KBM-7 (cell line): ENCODE measurements at regions not wholly inside any gene's neighbourhood (a gene's known extent, or its start where the extent isn't known, plus 50 kb on each side); places are given as distances from the start of the nearest gene placed in this dataset.
A peak's percentile ranks its signal among the peaks of the same experiment; 100 is the strongest.
"Not testable (repeated sequence)": the region's sequence is repeated elsewhere in the genome, so short reads cannot be mapped to it uniquely, and the experiment has no call there.

Source experiments
- DNase-seq: peaks from one replicate; pipeline ENCODE4 v3.0.0-alpha.2; 2015
- in situ Hi-C: fragments of 300-500 bp; cut with MboI; formaldehyde crosslinking; loops from 2 replicates; pipeline ENCODE4 v1.14.3; 2020; ENCODE audit warnings: low sequenced_read_pairs, low pct_unique_long_range_greater_than_20kb, mixed read lengths

GRCh38 chr2:139514951-139515350 is 734.8 kb upstream of the NXPH2 start:
- DNase-seq, result no peak

DNA sequence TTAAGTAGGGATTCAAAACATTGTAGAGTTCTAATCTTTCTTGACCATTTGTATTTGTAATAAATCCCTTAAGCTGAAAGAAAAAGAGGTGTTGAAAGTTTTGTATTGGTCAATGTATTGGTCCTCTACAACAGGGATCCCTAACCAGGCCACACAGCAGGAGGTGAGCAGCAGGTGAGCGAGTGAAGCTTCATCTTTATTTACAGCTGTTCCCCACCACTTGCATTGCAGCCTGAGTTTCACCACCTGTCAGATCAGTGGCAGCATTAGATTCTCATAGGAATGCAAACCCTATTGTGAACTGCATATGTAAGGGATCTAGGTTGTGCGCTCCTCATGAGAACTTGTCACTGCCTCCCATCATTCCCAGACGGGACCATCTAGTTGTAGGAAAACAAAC is 715.7 kb upstream of the NXPH2 start:
- in situ Hi-C loops, result no loop called here
- no peak for DNase-seq

More at GRCh38 chr2:139514951-139515350, 734.8 kb upstream of the NXPH2 start:
- in situ Hi-C loops, result no loop called here

GRCh38 chr2:139492131-139492680 is 712.0 kb upstream of the NXPH2 start:
- in situ Hi-C loops, result no loop called here
- DNase-seq, result no peak

DNA sequence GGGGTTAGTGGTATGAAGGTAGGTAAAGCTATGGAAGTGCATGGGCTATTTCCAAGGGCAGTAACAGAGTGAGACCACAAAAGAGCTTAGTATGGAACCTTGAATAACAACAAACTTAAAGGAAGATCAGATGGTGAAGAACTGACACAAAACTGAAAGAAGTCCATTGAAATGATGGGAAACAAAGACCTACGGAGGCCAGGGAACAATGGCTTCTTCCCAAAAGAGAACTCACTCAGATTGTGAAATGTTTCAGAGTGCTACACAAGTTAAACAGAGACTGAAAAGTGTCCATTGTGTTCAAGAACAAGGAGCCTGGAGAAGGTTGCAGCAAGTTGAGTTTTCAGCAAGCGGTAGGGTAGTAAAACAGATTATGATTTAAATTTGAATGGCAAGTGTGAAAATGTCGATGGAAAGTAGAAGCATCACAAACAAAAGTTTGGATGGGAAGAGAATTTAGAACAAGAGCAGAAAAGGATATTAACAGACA is 700.0 kb upstream of the NXPH2 start:
- in situ Hi-C loops, result no loop called here
- no peak for DNase-seq

GRCh38 chr2:139478165-139478914 is 698.1 kb upstream of the NXPH2 start:
- no peak for DNase-seq
- in situ Hi-C loops, result no loop called here

DNA sequence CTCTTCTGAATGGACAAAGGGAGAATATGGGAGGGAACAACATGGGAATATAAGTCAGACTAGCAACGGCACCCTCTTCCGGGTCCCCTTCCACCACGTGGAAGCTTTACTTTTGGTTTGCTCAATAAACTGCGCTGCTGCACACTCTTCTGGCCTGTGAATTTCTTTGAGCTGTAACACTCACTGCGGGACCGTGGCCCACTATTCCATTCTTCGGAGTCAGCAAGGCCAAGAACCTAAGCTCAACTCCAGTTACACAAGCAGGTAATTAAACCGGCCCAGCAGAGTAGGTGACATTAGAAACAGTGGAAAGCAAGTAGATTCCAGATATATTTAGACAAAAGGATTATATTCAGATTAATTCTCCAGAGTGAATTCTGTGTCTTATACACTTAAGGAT is 697.4 kb upstream of the NXPH2 start:
- in situ Hi-C loops, result no loop called here
- no peak for DNase-seq

- in situ Hi-C loops, result no loop called here
- no peak for DNase-seq
These were observed 689.8 kb upstream of the NXPH2 start for GRCh38 chr2:139469985-139470384.

- in situ Hi-C loops, result no loop called here
- no peak for DNase-seq
These were observed 685.6 kb upstream of the NXPH2 start for GRCh38 chr2:139465789-139466188.

DNA sequence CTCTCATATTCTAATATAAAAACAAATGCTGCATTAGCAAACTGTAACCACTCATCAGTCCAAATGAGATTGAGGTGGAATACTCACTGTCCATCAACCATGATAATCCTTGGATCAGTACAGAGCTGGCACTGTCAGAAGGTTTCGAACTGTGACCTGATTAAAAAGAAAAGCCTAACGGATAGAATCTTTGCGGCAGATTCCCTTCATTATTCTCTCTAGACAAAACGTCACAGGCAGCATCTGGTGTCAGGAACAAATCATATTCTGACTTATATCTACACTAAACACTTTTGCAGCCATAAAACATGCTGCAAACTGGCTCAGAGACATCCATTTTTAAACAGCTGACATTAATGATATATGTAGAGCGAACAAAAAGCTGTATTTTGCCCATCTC is 677.7 kb upstream of the NXPH2 start:
- no peak for DNase-seq
- in situ Hi-C loops, result no loop called here

GRCh38 chr2:139454251-139454650 is 674.1 kb upstream of the NXPH2 start:
- in situ Hi-C loops, result no loop called here
- DNase-seq, result no peak

GRCh38 chr2:139439100-139439499 is 658.9 kb upstream of the NXPH2 start:
- in situ Hi-C loops, result no loop called here

DNA sequence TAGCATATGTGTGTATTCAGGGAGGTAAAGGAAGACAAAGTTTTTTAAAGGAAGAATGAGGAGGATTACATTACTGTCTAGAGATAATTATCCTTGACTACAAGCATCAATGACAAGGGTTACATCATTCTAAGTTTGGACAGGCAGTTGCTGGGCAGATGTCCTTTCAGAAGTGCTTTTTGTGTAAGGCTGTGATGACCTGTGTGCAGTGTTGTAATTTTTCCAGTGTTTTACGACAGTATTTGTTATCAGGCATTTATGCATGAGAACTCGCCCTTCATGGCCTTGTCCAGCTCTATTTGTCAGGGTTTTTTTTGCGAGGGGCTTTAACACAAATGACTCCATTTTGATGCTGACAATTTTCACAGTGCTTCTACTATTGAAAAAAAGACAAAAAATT is 658.3 kb upstream of the NXPH2 start:
- DNase-seq, result no peak
- in situ Hi-C loops, result no loop called here

More at GRCh38 chr2:139439100-139439499, 658.9 kb upstream of the NXPH2 start:
- no peak for DNase-seq

DNA sequence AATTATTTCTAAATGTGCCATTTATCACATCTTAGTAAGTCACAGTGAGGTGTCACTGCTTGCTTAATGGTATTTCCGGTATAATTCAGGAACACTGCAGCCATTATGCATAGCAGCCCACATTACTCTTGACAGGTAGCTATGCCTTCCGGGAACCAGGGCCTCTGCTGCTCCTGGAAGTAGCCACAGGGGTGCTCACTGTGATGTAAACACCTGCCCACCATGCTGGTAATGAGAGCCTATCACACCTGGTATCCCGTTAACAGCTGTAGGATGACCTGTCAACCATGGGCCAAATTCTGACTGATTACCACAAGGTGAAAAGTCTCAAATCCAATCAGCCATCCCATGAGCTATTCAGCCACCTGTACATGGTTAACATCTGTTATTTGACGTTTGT is 647.0 kb upstream of the NXPH2 start:
- in situ Hi-C loops, result no loop called here
- no peak for DNase-seq

DNA sequence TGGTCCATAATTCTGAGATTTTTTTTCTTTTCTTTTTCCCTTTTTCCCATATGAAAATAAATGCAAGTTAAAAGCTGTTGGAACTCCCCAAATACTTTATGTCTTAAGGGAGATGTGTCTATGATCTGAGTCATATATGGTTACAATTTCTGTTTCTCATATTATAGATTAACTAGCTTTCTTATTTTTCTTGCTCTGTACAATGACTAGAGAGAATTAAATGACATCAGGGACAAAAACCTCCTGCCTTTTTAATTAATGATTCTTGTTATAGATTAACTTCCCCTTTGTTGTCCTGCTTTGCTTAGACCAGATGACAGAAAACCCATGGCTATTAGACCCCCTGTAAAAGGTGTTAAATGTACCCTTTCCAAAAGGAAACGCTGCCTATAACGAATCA is 643.9 kb upstream of the NXPH2 start:
- in situ Hi-C loops, result no loop called here
- no peak for DNase-seq

DNA sequence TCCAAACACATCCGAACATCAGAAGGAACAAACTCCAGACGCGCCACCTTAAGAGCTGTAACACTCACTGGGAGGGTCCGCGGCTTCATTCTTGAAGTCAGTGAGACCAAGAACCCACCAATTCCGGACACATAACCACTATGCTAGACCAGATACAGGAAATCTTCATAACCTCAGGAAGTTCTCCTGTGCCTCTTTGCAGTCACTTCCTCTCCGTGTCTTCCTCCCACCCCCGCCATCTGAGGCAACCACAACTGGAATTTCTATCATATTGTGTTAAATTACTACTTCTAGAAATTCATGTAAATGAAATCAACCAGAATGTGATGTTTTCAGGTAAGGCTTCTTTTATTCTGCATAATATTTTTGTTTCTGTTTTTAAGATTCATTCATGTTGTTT is 631.0 kb upstream of the NXPH2 start:
- DNase-seq, result peak; percentile 47

DNA sequence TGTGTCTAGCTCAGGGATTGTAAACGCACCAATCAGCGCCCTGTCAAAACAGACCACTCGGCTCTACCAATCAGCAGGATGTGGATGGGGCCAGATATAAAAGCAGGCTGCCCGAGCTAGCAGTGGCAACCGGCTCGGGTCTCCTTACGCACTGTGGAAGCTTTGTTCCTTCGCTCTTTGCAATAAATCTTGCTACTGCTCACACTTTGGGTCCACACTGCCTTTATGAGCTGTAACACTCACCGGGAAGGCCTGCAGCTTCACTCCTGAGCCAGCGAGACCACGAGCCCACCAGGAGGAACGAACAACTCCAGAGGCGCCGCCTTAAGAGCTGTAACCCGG is 630.6 kb upstream of the NXPH2 start:
- in situ Hi-C loops, DNase-seq: not testable (repeated sequence)

More for the DNA sequence above, 631.0 kb upstream of the NXPH2 start:
- in situ Hi-C loops, result no loop called here

DNA sequence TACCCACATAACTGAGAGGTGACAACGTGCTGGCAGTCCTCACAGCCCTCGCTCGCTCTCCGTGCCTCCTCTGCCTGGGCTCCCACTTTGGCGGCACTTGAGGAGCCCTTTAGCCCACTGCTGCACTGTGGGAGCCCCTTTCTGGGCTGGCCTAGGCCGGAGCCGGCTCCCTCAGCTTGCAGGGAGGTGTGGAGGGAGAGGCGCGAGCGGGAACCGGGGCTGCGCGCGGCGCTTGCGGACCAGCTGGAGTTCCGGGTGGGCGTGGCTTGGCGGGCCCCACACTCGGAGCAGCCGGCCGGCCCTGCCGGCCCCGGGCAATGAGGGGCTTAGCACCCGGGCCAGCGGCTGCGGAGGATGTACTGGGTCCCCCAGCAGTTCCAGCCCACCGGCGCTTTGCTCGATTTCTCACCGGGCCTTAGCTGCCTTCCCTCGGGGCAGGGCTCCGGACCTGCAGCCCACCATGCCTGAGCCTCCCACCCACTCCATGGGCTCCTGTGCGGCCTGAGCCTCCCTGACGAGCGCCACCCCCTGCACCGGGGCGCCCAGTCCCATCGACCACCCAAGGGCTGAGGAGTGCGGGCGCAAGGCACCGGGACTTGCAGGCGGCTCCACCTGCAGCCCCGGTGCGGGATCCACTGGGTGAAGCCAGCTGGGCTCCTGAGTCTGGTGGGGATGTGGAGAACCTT is 630.1 kb upstream of the NXPH2 start:
- DNase-seq, in situ Hi-C loops: not testable (repeated sequence)

GRCh38 chr2:139409212-139409611 is 629.0 kb upstream of the NXPH2 start:
- in situ Hi-C loops, result no loop called here
- no peak for DNase-seq

- DNase-seq, result no peak
- in situ Hi-C loops, result no loop called here
These were observed 623.8 kb upstream of the NXPH2 start for GRCh38 chr2:139403948-139404347.

DNA sequence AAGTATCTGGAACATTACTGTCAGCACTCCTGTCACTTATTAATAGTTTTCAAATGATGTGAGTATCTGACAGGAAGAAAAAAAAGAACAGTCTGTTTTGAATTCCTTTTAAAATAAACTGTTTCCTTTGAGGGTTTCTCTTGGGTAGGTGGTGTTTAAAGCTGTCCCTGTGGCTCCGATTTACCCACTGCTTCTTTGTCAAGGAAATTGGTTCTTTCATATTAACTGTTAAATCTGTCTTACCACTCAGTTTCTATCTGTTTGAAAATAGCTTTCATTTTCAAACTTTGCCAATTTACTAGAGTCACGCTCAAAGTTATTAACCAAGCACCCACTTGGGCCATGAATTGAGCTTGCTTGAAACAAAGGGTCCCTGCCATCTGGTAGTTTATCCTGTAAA is 614.6 kb upstream of the NXPH2 start:
- in situ Hi-C loops, result no loop called here
- no peak for DNase-seq
